Keratinocyte (primary cell): ENCODE measurements at regions not wholly inside any gene's neighbourhood (a gene's known extent, or its start where the extent isn't known, plus 50 kb on each side); places are given as distances from the start of the nearest gene placed in this dataset.

ENCODE experiments used
- DNase-seq: peaks from one replicate; pipeline ENCODE4 v3.0.0-alpha.2; 2011; ENCODE audit warnings: low read depth, missing footprints, low spot score
- FAIRE-seq: peaks from 2 replicates; lab custom pipeline; 2011; peaks lifted over from hg19 to GRCh38; lab: Jason Lieb, UNC
- H2AFZ ChIP-seq: 2 replicates; pipeline ENCODE4 v1.6.0; 2012; ENCODE audit warnings: low read length, control low read depth, inconsistent platforms; ENCODE audit not compliant: control insufficient read depth
- H3K27ac ChIP-seq: 2 replicates; pipeline ENCODE4 v1.5.1; 2011; ENCODE audit warnings: low read length; ENCODE audit not compliant: control insufficient read depth, insufficient read depth
- H3K27me3 ChIP-seq: 3 replicates; pipeline ENCODE4 v1.6.0; 2011; ENCODE audit warnings: low read length; ENCODE audit not compliant: control insufficient read depth, insufficient read depth; ENCODE audit errors: extremely low read depth
- H3K36me3 ChIP-seq, 2 experiments: 2 replicates in 1 of 2; 3 replicates in 1 of 2; pipeline ENCODE4 v1.5.1; 2011; ENCODE audit warnings: low read length in 2 of 2, mild to moderate bottlenecking in 1 of 2; ENCODE audit not compliant: control insufficient read depth in 2 of 2, insufficient read depth in 2 of 2; ENCODE audit errors: extremely low read depth in 1 of 2
- H3K4me1 ChIP-seq: 3 replicates; pipeline ENCODE4 v1.5.1; 2011; ENCODE audit warnings: low read length; ENCODE audit not compliant: control insufficient read depth, insufficient read depth; ENCODE audit errors: extremely low read depth
- H3K4me2 ChIP-seq: 3 replicates; pipeline ENCODE4 v1.6.0; 2011; ENCODE audit warnings: low read depth, low read length; ENCODE audit not compliant: control insufficient read depth, insufficient read depth; ENCODE audit errors: extremely low read depth
- H3K4me3 ChIP-seq, 3 experiments: fragments of 200-600 bp in 1 of 3; sonication (generic) in 1 of 3; 2 replicates in 2 of 3; 3 replicates in 1 of 3; pipeline ENCODE4 v1.5.1; 2011 to 2016; ENCODE audit warnings: low read length in 3 of 3, mild to moderate bottlenecking in 3 of 3, control low read depth in 2 of 3, inconsistent platforms in 1 of 3, low read depth in 1 of 3, mixed read lengths in 1 of 3, mixed run types in 1 of 3, moderate library complexity in 1 of 3; ENCODE audit not compliant: control insufficient read depth in 2 of 3, insufficient read depth in 2 of 3; ENCODE audit errors: extremely low read depth in 1 of 3
- H3K79me2 ChIP-seq: 2 replicates; pipeline ENCODE4 v1.6.0; 2012; ENCODE audit warnings: low read length; ENCODE audit not compliant: control insufficient read depth, insufficient read depth
- H3K9ac ChIP-seq: 3 replicates; pipeline ENCODE4 v1.6.0; 2011; ENCODE audit warnings: low read length; ENCODE audit not compliant: control insufficient read depth, insufficient read depth; ENCODE audit errors: extremely low read depth
- H3K9me1 ChIP-seq: 3 replicates; pipeline ENCODE4 v1.6.0; 2011; ENCODE audit warnings: low read length; ENCODE audit not compliant: control insufficient read depth, insufficient read depth; ENCODE audit errors: extremely low read depth
- H3K9me3 ChIP-seq: 2 replicates; pipeline ENCODE4 v1.5.1; 2012; ENCODE audit warnings: low read depth, low read length; ENCODE audit not compliant: control insufficient read depth
- H4K20me1 ChIP-seq: 3 replicates; pipeline ENCODE4 v1.6.0; 2011; ENCODE audit warnings: low read length; ENCODE audit not compliant: control insufficient read depth, insufficient read depth; ENCODE audit errors: extremely low read depth
- CTCF ChIP-seq, 3 experiments: IDR thresholded peaks in 1 of 3; conservative IDR thresholded peaks in 1 of 3; optimal IDR thresholded peaks in 1 of 3; 2 replicates in 2 of 3; 3 replicates in 1 of 3; pipeline versions ENCODE3 to v1.5.1; 2011; ENCODE audit warnings: low read length in 3 of 3, mild to moderate bottlenecking in 3 of 3, moderate library complexity in 2 of 3, control low read depth in 1 of 3, inconsistent platforms in 1 of 3; ENCODE audit not compliant: insufficient read depth in 2 of 3; ENCODE audit errors: extremely low read depth in 1 of 3
- EZH2 ChIP-seq: IDR thresholded peaks from one replicate; pipeline ENCODE4 v1.6.1; 2012; ENCODE audit warnings: inconsistent platforms, mild to moderate bottlenecking, low read length, moderate library complexity
- dilution Hi-C: fragments of 300-500 bp; cut with MboI; formaldehyde crosslinking; loops from one replicate; pipeline ENCODE4 v1.7.0; 2020; ENCODE audit warnings: low sequenced_read_pairs; ENCODE audit not compliant: extremely low pct_ligation_motif_present

- no peaks in the 10 kb centered on the region for H3K27me3 ChIP-seq
- no peaks in the 10 kb centered on the region for H3K4me1 ChIP-seq
- dilution Hi-C loops: no loop called here
- DNase-seq (no peak), FAIRE-seq (no peak)
- H3K36me3 ChIP-seq: no peaks in the 10 kb centered on the region
- H3K9me1 ChIP-seq: no peaks in the 10 kb centered on the region
- no peaks in the 10 kb centered on the region for H3K79me2 ChIP-seq
- no peak overlapping the region for H3K27ac ChIP-seq
- no peak overlapping the region for H3K9ac ChIP-seq
- TF ChIP-seq CTCF (optimal IDR thresholded peaks at IDR 0.05 in 1 of 3, IDR thresholded peaks at IDR 0.05 in 1 of 3, conservative IDR thresholded peaks at IDR 0.05 in 1 of 3; ENCODE audit: extremely low read depth in 1 of 3, insufficient read depth in 2 of 3, low read length in 3 of 3) (no peak), EZH2 (no peak)
- no peaks in the 10 kb centered on the region for H4K20me1 ChIP-seq
- no peaks in the 10 kb centered on the region for H3K9me3 ChIP-seq
- H2AFZ ChIP-seq: no peak overlapping the region
- H3K4me3 ChIP-seq: no peak overlapping the region
- H3K4me2 ChIP-seq: no peak overlapping the region
These were observed 361.9 kb downstream of the BCKDHB start for GRCh38 chr6:80468398-80468797.

- H3K4me1 ChIP-seq: no peaks in the 10 kb centered on the region
- no peak overlapping the region for H3K4me2 ChIP-seq
- H3K36me3 ChIP-seq: no peaks in the 10 kb centered on the region
- TF ChIP-seq CTCF (optimal IDR thresholded peaks at IDR 0.05 in 1 of 3, IDR thresholded peaks at IDR 0.05 in 1 of 3, conservative IDR thresholded peaks at IDR 0.05 in 1 of 3; ENCODE audit: extremely low read depth in 1 of 3, insufficient read depth in 2 of 3, low read length in 3 of 3) (no peak), EZH2 (no peak)
- no peak overlapping the region for H3K4me3 ChIP-seq
- no peak overlapping the region for H2AFZ ChIP-seq
- no peak overlapping the region for H3K9ac ChIP-seq
- H3K79me2 ChIP-seq: no peaks in the 10 kb centered on the region
- H3K27ac ChIP-seq: no peak overlapping the region
- DNase-seq (no peak), FAIRE-seq (no peak)
- no peaks in the 10 kb centered on the region for H3K27me3 ChIP-seq
- dilution Hi-C loops: no loop called here
- no peaks in the 10 kb centered on the region for H4K20me1 ChIP-seq
- H3K9me1 ChIP-seq: no peaks in the 10 kb centered on the region
- H3K9me3 ChIP-seq: no peaks in the 10 kb centered on the region
These were observed 360.9 kb downstream of the BCKDHB start for GRCh38 chr6:80467408-80467807.
